ENCODE measurements at regions not wholly inside any gene's neighbourhood (a gene's known extent, or its start where the extent isn't known, plus 50 kb on each side); places are given as distances from the start of the nearest gene placed in this dataset.
A peak's percentile ranks its signal among the peaks of the same experiment; 100 is the strongest.

GRCh38 chr1:108067884-108068540 lies 103.0 kb upstream of the VAV3 start:
- H3K4me1 ChIP-seq = no peaks in the 10 kb centered on the region

GRCh38 chr1:108066808-108067207 lies 101.8 kb upstream of the VAV3 start:
- no peaks in the 10 kb centered on the region for H3K27me3 ChIP-seq
- no peak for DNase-seq (ENCODE audit: low spot score in 2 of 2)
- no peaks in the 10 kb centered on the region for H3K4me1 ChIP-seq
- H3K4me3 ChIP-seq = no peak overlapping the region
- no peak overlapping the region for H3K27ac ChIP-seq
- peaks cover 0 to 15% (median 0%) of the 10 kb centered on the region in 4 donors for H3K9me3 ChIP-seq
- TF ChIP-seq CTCF (IDR thresholded peaks at IDR 0.05) = no peak
- no peak for TF ChIP-seq POLR2A (IDR thresholded peaks at IDR 0.05)
- TF ChIP-seq EP300 (IDR thresholded peaks at IDR 0.05) = no peak
- WGBS, 2 donors = 53 to 88% methylated on average over 1 of the region's 1 CpG
- no peaks in the 10 kb centered on the region for H3K36me3 ChIP-seq

More at GRCh38 chr1:108067884-108068540, 103.0 kb upstream of the VAV3 start:
- H3K27ac ChIP-seq = no peak overlapping the region
- WGBS, 2 donors = 58 to 59% methylated on average over 2 of the region's 2 CpGs
- DNase-seq (ENCODE audit: low spot score in 2 of 2) = no peak
- no peaks in the 10 kb centered on the region for H3K36me3 ChIP-seq
- H3K27me3 ChIP-seq = no peaks in the 10 kb centered on the region
- no peak overlapping the region for H3K4me3 ChIP-seq
- H3K9me3 ChIP-seq = peaks cover 0 to 3% (median 0%) of the 10 kb centered on the region in 4 donors
- TF ChIP-seq POLR2A (IDR thresholded peaks at IDR 0.05) (no peak), EP300 (IDR thresholded peaks at IDR 0.05) (no peak), CTCF (IDR thresholded peaks at IDR 0.05) (no peak)

- TF ChIP-seq EP300 (IDR thresholded peaks at IDR 0.05) = no peak
- TF ChIP-seq CTCF (IDR thresholded peaks at IDR 0.05) = no peak
- no peak for TF ChIP-seq POLR2A (IDR thresholded peaks at IDR 0.05)
- Histone ChIP-seq H3K27me3 (no peaks in the 10 kb centered on the region), H3K36me3 (no peaks in the 10 kb centered on the region), H3K4me3 (no peak overlapping the region), H3K27ac (no peak overlapping the region), H3K4me1 (no peaks in the 10 kb centered on the region), H3K9me3 (peaks cover 0 to 18% (median 0%) of the 10 kb centered on the region in 4 donors)
- 90 to 98% methylated on average over 1 of the region's 1 CpG for WGBS, 2 donors
- DNase-seq (ENCODE audit: low spot score in 2 of 2) = no peak
These were observed 99.3 kb upstream of the VAV3 start for GRCh38 chr1:108064255-108064654.

- DNase-seq (ENCODE audit: low spot score in 2 of 2) = no peak
- Histone ChIP-seq H3K36me3 (no peaks in the 10 kb centered on the region), H3K4me3 (no peak overlapping the region), H3K4me1 (no peaks in the 10 kb centered on the region), H3K27ac (no peak overlapping the region), H3K9me3 (peaks cover 0 to 18% (median 0%) of the 10 kb centered on the region in 4 donors), H3K27me3 (no peaks in the 10 kb centered on the region)
- TF ChIP-seq EP300 (IDR thresholded peaks at IDR 0.05) = peak in 1 of 2 donors; percentile 51
- no peak for TF ChIP-seq POLR2A (IDR thresholded peaks at IDR 0.05)
- WGBS, 2 donors = 32 to 84% methylated on average over 1 of the region's 1 CpG
These were observed 98.7 kb upstream of the VAV3 start for GRCh38 chr1:108063703-108064102.

GRCh38 chr1:108059945-108060344 lies 95.0 kb upstream of the VAV3 start:
- peaks cover 0 to 18% (median 0%) of the 10 kb centered on the region in 4 donors for H3K9me3 ChIP-seq
- no peak overlapping the region for H3K4me3 ChIP-seq
- H3K27me3 ChIP-seq = no peaks in the 10 kb centered on the region
- no peaks in the 10 kb centered on the region for H3K36me3 ChIP-seq
- H3K27ac ChIP-seq = no peak overlapping the region
- TF ChIP-seq CTCF (IDR thresholded peaks at IDR 0.05) (no peak), POLR2A (IDR thresholded peaks at IDR 0.05) (no peak), EP300 (IDR thresholded peaks at IDR 0.05) (no peak)
- DNase-seq (ENCODE audit: low spot score in 2 of 2) = no peak
- 43 to 51% methylated on average over 2 of the region's 2 CpGs for WGBS, 2 donors
- H3K4me1 ChIP-seq = no peaks in the 10 kb centered on the region
